Occipital lobe (tissue), 1 donor: ENCODE measurements at regions not wholly inside any gene's neighbourhood (a gene's known extent, or its start where the extent isn't known, plus 50 kb on each side); places are given as distances from the start of the nearest gene placed in this dataset.

Source experiments
- DNase-seq: peaks from one replicate; lab custom pipeline; 2025; lab: John Stamatoyannopoulos, UW

GRCh38 chr6:39997101-39997635 is 62.9 kb upstream of the MOCS1 start:
- DNase-seq, result no peak

DNA sequence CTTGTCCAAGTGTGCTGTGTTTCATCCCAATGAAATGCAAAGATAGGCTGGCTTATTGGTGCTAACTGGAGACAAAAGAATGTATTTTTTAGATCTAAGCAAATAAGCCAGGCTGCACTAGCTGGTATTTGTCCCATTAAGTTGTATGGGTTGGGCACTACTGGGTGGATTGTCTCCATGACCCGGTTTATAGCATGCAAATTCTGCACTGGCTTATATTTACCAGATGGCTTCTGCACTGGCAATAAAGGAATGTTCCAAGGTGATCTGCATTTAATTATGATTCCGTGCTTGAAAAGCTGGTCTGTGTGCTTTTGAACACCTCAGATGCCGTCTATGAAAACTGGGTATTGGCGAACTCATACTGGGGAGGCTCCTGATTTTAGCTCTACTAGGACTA is 61.4 kb upstream of the MOCS1 start:
- no peak for DNase-seq

- no peak for DNase-seq
Observed at GRCh38 chr6:39992861-39993622, 58.8 kb upstream of the MOCS1 start.
